ENCODE measurements at regions not wholly inside any gene's neighbourhood (a gene's known extent, or its start where the extent isn't known, plus 50 kb on each side); places are given as distances from the start of the nearest gene placed in this dataset.

- H3K9ac ChIP-seq, result no peak overlapping the region
- no peak overlapping the region for H3K4me3 ChIP-seq (ENCODE audit: low read depth in 2 of 2, low read length in 1 of 2)
- 3% methylated on average over 3 of the region's 3 CpGs for WGBS (ENCODE audit: low lambda C conversion rate)
- H3K4me2 ChIP-seq, result no peak overlapping the region
- H3K9me2 ChIP-seq, result no peaks in the 10 kb centered on the region
- POLR2A ChIA-PET, result no interaction called here
- H4K20me1 ChIP-seq (ENCODE audit: insufficient read depth), result no peaks in the 10 kb centered on the region
- no peaks in the 10 kb centered on the region for H3K79me2 ChIP-seq (ENCODE audit: insufficient read depth)
- no peak overlapping the region for H3K27ac ChIP-seq (ENCODE audit: low read depth in 2 of 2, low read length in 1 of 2)
- DNase-seq, result no peak
- H3F3A ChIP-seq (replicated peaks; ENCODE audit: insufficient read depth), result no peaks in the 10 kb centered on the region
- CTCF ChIA-PET, result no interaction called here
- no peaks in the 10 kb centered on the region for H3K36me3 ChIP-seq (replicated peaks in 1 of 2; ENCODE audit: control insufficient read depth in 1 of 2, insufficient read depth in 2 of 2, low read length in 1 of 2)
- H3K27me3 ChIP-seq (ENCODE audit: insufficient read depth), result no peaks in the 10 kb centered on the region
- H2AFZ ChIP-seq (ENCODE audit: low read depth), result no peak overlapping the region
- H3K4me1 ChIP-seq (ENCODE audit: control insufficient read depth in 1 of 2, insufficient read depth in 2 of 2, low read depth in 1 of 2, low read length in 1 of 2), result no peaks in the 10 kb centered on the region
- H3K9me3 ChIP-seq, result no peaks in the 10 kb centered on the region
- no peak for TF ChIP-seq FOXJ3 (CRISPR knock-in tag; IDR thresholded peaks at IDR 0.05)
- no peak for TF ChIP-seq USF1 (IDR thresholded peaks at IDR 0.05; ENCODE audit: borderline replicate concordance, low read depth)
- TF ChIP-seq GATA2 (CRISPR knock-in tag; IDR thresholded peaks at IDR 0.05), result no peak
- TF ChIP-seq JUND (IDR thresholded peaks at IDR 0.05), result no peak
- TF ChIP-seq USF2 (IDR thresholded peaks at IDR 0.05; ENCODE audit: borderline replicate concordance, low read depth, low read length), result no peak
- no peak for TF ChIP-seq MEF2A (IDR thresholded peaks at IDR 0.05; ENCODE audit: borderline replicate concordance, low read depth)
- no peak for TF ChIP-seq RFX5 (IDR thresholded peaks at IDR 0.05; ENCODE audit: low read length)
- TF ChIP-seq EP300 (IDR thresholded peaks at IDR 0.05; ENCODE audit: borderline replicate concordance in 1 of 2, low read depth in 1 of 2, low read length in 1 of 2), result no peak
- no peak for TF ChIP-seq NRF1 (IDR thresholded peaks at IDR 0.05; ENCODE audit: low read depth, low read length)
- no peak for TF ChIP-seq EZH2phosphoT487 (IDR thresholded peaks at IDR 0.05; ENCODE audit: borderline replicate concordance, low read depth)
- TF ChIP-seq CHD2 (IDR thresholded peaks at IDR 0.05; ENCODE audit: low read length, partially characterized antibody), result no peak
- TF ChIP-seq RCOR1 (IDR thresholded peaks at IDR 0.05; ENCODE audit: low read length), result no peak
- no peak for TF ChIP-seq ELF1 (IDR thresholded peaks at IDR 0.05)
- TF ChIP-seq NFIC (IDR thresholded peaks at IDR 0.05; ENCODE audit: borderline replicate concordance), result no peak
- TF ChIP-seq REST (IDR thresholded peaks at IDR 0.05; ENCODE audit: low read depth, low read length), result no peak
- no peak for TF ChIP-seq IRF3 (IDR thresholded peaks at IDR 0.05; ENCODE audit: low read depth, low read length)
- TF ChIP-seq SMC3 (IDR thresholded peaks at IDR 0.05; ENCODE audit: low read depth, low read length), result no peak
- TF ChIP-seq POLR2AphosphoS5 (IDR thresholded peaks at IDR 0.05; ENCODE audit: low read depth, low read length), result no peak
- TF ChIP-seq TCF12 (IDR thresholded peaks at IDR 0.05), result no peak
These were observed 95.5 kb upstream of the SETMAR start for GRCh38 chr3:4207672-4208071.
